A673 (cell line): ENCODE measurements at regions not wholly inside any gene's neighbourhood (a gene's known extent, or its start where the extent isn't known, plus 50 kb on each side); places are given as distances from the start of the nearest gene placed in this dataset.

Experiments
- BruUV-seq: library from RNA; stranded (reverse); fragments of 400-500 nt; replicated peaks from 2 replicates; lab custom pipeline; 2021; lab: Mats Ljungman, UMichigan
- CTCF ChIA-PET: fragments of 300-600 bp; sonication (Branson Sonifier 250); formaldehyde crosslinking; loops from one replicate; lab custom pipeline; 2022; ENCODE audit warnings: antibody characterized with exemption; lab: Charles Lee
- POLR2A ChIA-PET: fragments of 300-600 bp; sonication (Branson Sonifier 250); formaldehyde crosslinking; loops from one replicate; lab custom pipeline; 2022; ENCODE audit warnings: antibody characterized with exemption; ENCODE audit not compliant: low non-redundant PET; lab: Charles Lee
- DNase-seq: peaks from one replicate; pipeline ENCODE4 v3.0.0-alpha.2; 2015; ENCODE audit warnings: low spot score
- H3K27ac ChIP-seq: fragments of 200-600 bp; sonication (generic); 2 replicates; pipeline ENCODE4 v1.5.1; 2016; ENCODE audit warnings: mixed run types, low read depth, mild to moderate bottlenecking, mixed read lengths, antibody characterized with exemption, low read length; ENCODE audit not compliant: poor library complexity, severe bottlenecking
- H3K27me3 ChIP-seq: fragments of 200-600 bp; sonication (generic); replicated peaks from 2 replicates; pipeline ENCODE4 v1.6.1; 2017; ENCODE audit warnings: mixed run types, low read depth, mild to moderate bottlenecking, mixed read lengths, antibody characterized with exemption, low read length; ENCODE audit not compliant: insufficient read depth, poor library complexity
- H3K36me3 ChIP-seq: fragments of 200-600 bp; sonication (generic); 2 replicates; pipeline ENCODE4 v1.6.1; 2016; ENCODE audit warnings: mixed run types, mild to moderate bottlenecking, mixed read lengths, antibody characterized with exemption, low read length; ENCODE audit not compliant: insufficient read depth, poor library complexity, severe bottlenecking
- H3K4me1 ChIP-seq: fragments of 200-600 bp; sonication (generic); 2 replicates; pipeline ENCODE4 v1.6.1; 2017; ENCODE audit warnings: mixed run types, mild to moderate bottlenecking, mixed read lengths, antibody characterized with exemption, low read length; ENCODE audit not compliant: insufficient read depth, poor library complexity, severe bottlenecking
- H3K4me3 ChIP-seq: fragments of 200-600 bp; sonication (generic); 2 replicates; pipeline ENCODE4 v1.5.1; 2016; ENCODE audit warnings: low read depth, mixed run types, mild to moderate bottlenecking, mixed read lengths, low read length; ENCODE audit not compliant: poor library complexity, severe bottlenecking
- H3K9me3 ChIP-seq: fragments of 200-600 bp; sonication (generic); 2 replicates; pipeline ENCODE4 v1.6.1; 2016; ENCODE audit warnings: mixed run types, low read depth, mild to moderate bottlenecking, mixed read lengths, antibody characterized with exemption, low read length; ENCODE audit not compliant: poor library complexity, severe bottlenecking
- CTCF ChIP-seq: fragments of 300-800, 200-600 bp; sonication (generic); conservative IDR thresholded peaks from 2 replicates; pipeline ENCODE4 v1.5.1; 2017; ENCODE audit warnings: low read depth, mild to moderate bottlenecking, antibody characterized with exemption, low read length, moderate library complexity, mixed read lengths
- EZH2 ChIP-seq: fragments of 200-600 bp; sonication (generic); IDR thresholded peaks from 2 replicates; pipeline ENCODE4 v1.6.1; 2017; ENCODE audit warnings: borderline replicate concordance, low read depth, mild to moderate bottlenecking, mixed read lengths, antibody characterized with exemption, low read length; ENCODE audit not compliant: poor library complexity, severe bottlenecking
- intact Hi-C: fragments of 100-400 bp; cut with micrococcal nuclease; formaldehyde crosslinking; loops from one replicate; pipeline ENCODE4 v1.10.0; 2022; ENCODE audit not compliant: unreplicated experiment

- no peaks in the 10 kb centered on the region for H3K9me3 ChIP-seq
- intact Hi-C loops = no loop called here
- no peaks in the 10 kb centered on the region for H3K4me1 ChIP-seq
- no peak for DNase-seq
- no peak for TF ChIP-seq CTCF
- no peak for TF ChIP-seq EZH2
- POLR2A ChIA-PET = no interaction called here
- H3K27ac ChIP-seq = no peak overlapping the region
- no peak overlapping the region for H3K4me3 ChIP-seq
- CTCF ChIA-PET = no interaction called here
- BruUV-seq = no TSS peak
- H3K27me3 ChIP-seq = no peaks in the 10 kb centered on the region
- no peaks in the 10 kb centered on the region for H3K36me3 ChIP-seq
Measured at GRCh38 chr6:153780011-153780410, 259.0 kb upstream of the OPRM1 start.

- TF ChIP-seq CTCF = no peak
- TF ChIP-seq EZH2 = no peak
- no peaks in the 10 kb centered on the region for H3K36me3 ChIP-seq
- POLR2A ChIA-PET = no interaction called here
- CTCF ChIA-PET = interaction anchor here (0.6 kb wide), 1 partner anchor 143 kb away, joined by 4 read pairs; no protein-coding TSS in a partner anchor
- DNase-seq = no peak
- no TSS peak for BruUV-seq
- no peaks in the 10 kb centered on the region for H3K4me1 ChIP-seq
- H3K4me3 ChIP-seq = no peak overlapping the region
- no peak overlapping the region for H3K27ac ChIP-seq
- intact Hi-C loops = no loop called here
- no peaks in the 10 kb centered on the region for H3K27me3 ChIP-seq
- no peaks in the 10 kb centered on the region for H3K9me3 ChIP-seq
Measured at GRCh38 chr6:153778216-153778615, 260.8 kb upstream of the OPRM1 start.

- intact Hi-C loops = no loop called here
- DNase-seq = no peak
- no peak overlapping the region for H3K27ac ChIP-seq
- ChIA-PET CTCF (no interaction called here), POLR2A (no interaction called here)
- H3K36me3 ChIP-seq = no peaks in the 10 kb centered on the region
- H3K4me3 ChIP-seq = no peak overlapping the region
- H3K9me3 ChIP-seq = no peaks in the 10 kb centered on the region
- no TSS peak for BruUV-seq
- no peaks in the 10 kb centered on the region for H3K27me3 ChIP-seq
- H3K4me1 ChIP-seq = no peaks in the 10 kb centered on the region
- TF ChIP-seq CTCF = no peak
- TF ChIP-seq EZH2 = no peak
Measured at GRCh38 chr6:153771577-153771976, 267.5 kb upstream of the OPRM1 start.
